HepG2 (cell line): ENCODE measurements at regions not wholly inside any gene's neighbourhood (a gene's known extent, or its start where the extent isn't known, plus 50 kb on each side); places are given as distances from the start of the nearest gene placed in this dataset.
A peak's percentile ranks its signal among the peaks of the same experiment; 100 is the strongest.

Experiments used
- ATAC-seq: fragments of 200-7000 bp; cut with Tn5 transposase; 3 replicates; pipeline ENCODE4 v1.9.1; 2020; ENCODE audit warnings: mild to moderate bottlenecking, moderate library complexity
- BruUV-seq: library from RNA; stranded (reverse); fragments of 400-500 nt; replicated peaks from 2 replicates; lab custom pipeline; 2021; lab: Mats Ljungman, UMichigan
- CTCF ChIA-PET: fragments of 300-600 bp; formaldehyde crosslinking; extraction: SDS; loops from one replicate; lab custom pipeline; 2021; ENCODE audit warnings: low total read pairs, inconsistent platforms, low intra/inter-chr PET ratio; lab: Yijun Ruan, JAX
- POLR2A ChIA-PET: fragments of 350-600 bp; sonication (Branson Sonifier 250); formaldehyde crosslinking; loops from one replicate; lab custom pipeline; 2020; ENCODE audit warnings: antibody characterized with exemption, inconsistent platforms; lab: Yijun Ruan, JAX
- DNase-seq: peaks from one replicate; pipeline ENCODE4 v3.0.0-alpha.2; 2015; ENCODE audit warnings: low spot score
- FAIRE-seq: peaks from 3 replicates; lab custom pipeline; 2011; peaks lifted over from hg19 to GRCh38; lab: Jason Lieb, UNC
- H2AFZ ChIP-seq: one replicate; pipeline ENCODE4 v1.6.1; 2011; ENCODE audit warnings: low read length, inconsistent platforms
- H3K27ac ChIP-seq: fragments of 300-600 bp; 3 replicates; pipeline ENCODE4 v1.8.0; 2011; ENCODE audit warnings: mixed run types, mild to moderate bottlenecking, mixed read lengths, low read length, inconsistent platforms; ENCODE audit not compliant: insufficient read depth; ENCODE audit errors: extremely low read length
- H3K27me3 ChIP-seq, 2 experiments: fragments of 200-600 bp in 1 of 2; 2 replicates in 1 of 2; 3 replicates in 1 of 2; pipeline versions ENCODE4 v1.6.0 to v1.8.0; 2011; ENCODE audit warnings: low read length in 2 of 2, mild to moderate bottlenecking in 2 of 2, moderate library complexity in 2 of 2, inconsistent platforms in 1 of 2; ENCODE audit not compliant: insufficient read depth in 2 of 2, control insufficient read depth in 1 of 2
- H3K36me3 ChIP-seq, 2 experiments: fragments of 200-600 bp in 1 of 2; replicated peaks in 1 of 2; 2 replicates in 1 of 2; 3 replicates in 1 of 2; pipeline versions ENCODE4 v1.5.1 to v1.8.0; 2011; ENCODE audit warnings: low read length in 2 of 2, inconsistent platforms in 1 of 2; ENCODE audit not compliant: insufficient read depth in 2 of 2, control insufficient read depth in 1 of 2
- H3K4me1 ChIP-seq: 2 replicates; pipeline ENCODE4 v1.5.1; 2012; ENCODE audit warnings: low read length, inconsistent platforms; ENCODE audit not compliant: insufficient read depth
- H3K4me2 ChIP-seq: 2 replicates; pipeline ENCODE4 v1.6.0; 2011; ENCODE audit warnings: low read depth, low read length, inconsistent platforms
- H3K4me3 ChIP-seq, 3 experiments: fragments of 200-600 bp in 1 of 3; sonication (generic), shearing (Covaris generic) in 1 of 3; replicated peaks in 1 of 3; 2 replicates each; pipeline ENCODE4 v1.5.1; 2011 to 2016; ENCODE audit warnings: low read length in 3 of 3, inconsistent platforms in 2 of 3, low read depth in 2 of 3, mild to moderate bottlenecking in 2 of 3, control low read depth in 1 of 3, mixed read lengths in 1 of 3; ENCODE audit not compliant: insufficient read depth in 1 of 3
- H3K79me2 ChIP-seq: one replicate; pipeline ENCODE4 v1.6.1; 2011; ENCODE audit warnings: low read length, inconsistent platforms; ENCODE audit not compliant: insufficient read depth
- H3K9ac ChIP-seq: 2 replicates; pipeline ENCODE4 v1.6.0; 2011; ENCODE audit warnings: mild to moderate bottlenecking, low read depth, low read length, inconsistent platforms; ENCODE audit not compliant: insufficient read depth
- H3K9me3 ChIP-seq: 2 replicates; pipeline ENCODE4 v1.5.1; 2012; ENCODE audit warnings: mild to moderate bottlenecking, low read length
- H4K20me1 ChIP-seq: 2 replicates; pipeline ENCODE4 v1.6.0; 2011; ENCODE audit warnings: inconsistent platforms, mild to moderate bottlenecking, low read length, moderate library complexity; ENCODE audit not compliant: insufficient read depth
- ATF7 ChIP-seq, 2 experiments: fragments of 450-650 bp in 1 of 2; sonication (generic) in 1 of 2; formaldehyde crosslinking in 1 of 2; IDR thresholded peaks; 2 replicates each; pipeline versions ENCODE4 v1.4.0 to v1.6.1; 2016 to 2020; ENCODE audit warnings: antibody characterized with exemption in 1 of 2, mild to moderate bottlenecking in 1 of 2, missing genetic modification reagents in 1 of 2
- CENPX ChIP-seq: sonication (generic); formaldehyde crosslinking; IDR thresholded peaks from 2 replicates; pipeline ENCODE4 v1.9.0; 2021; ENCODE audit warnings: mild to moderate bottlenecking, missing genetic modification reagents, moderate library complexity
- CREB1 ChIP-seq, 2 experiments: fragments of 450-650 bp in 1 of 2; IDR thresholded peaks; 2 replicates each; pipeline ENCODE4 v1.6.1; 2016 to 2017; ENCODE audit warnings: control low read depth in 1 of 2, mild to moderate bottlenecking in 1 of 2, missing compliant biosample characterization in 1 of 2, missing genetic modification characterization in 1 of 2
- HES4 ChIP-seq: sonication (generic); formaldehyde crosslinking; IDR thresholded peaks from 2 replicates; pipeline ENCODE4 v1.9.0; 2021; ENCODE audit warnings: mild to moderate bottlenecking, missing genetic modification reagents, borderline replicate concordance
- KDM2A ChIP-seq: sonication (generic); formaldehyde crosslinking; IDR thresholded peaks from 2 replicates; pipeline ENCODE4 v1.4.0; 2020; ENCODE audit warnings: low read depth, missing genetic modification reagents, borderline replicate concordance
- SMC3 ChIP-seq: IDR thresholded peaks from 2 replicates; pipeline ENCODE4 v1.6.1; 2011; ENCODE audit warnings: low read length, improper control_type of control experiment
- ZFX ChIP-seq: sonication (generic); formaldehyde crosslinking; IDR thresholded peaks from 2 replicates; pipeline ENCODE4 v1.4.0; 2020; ENCODE audit warnings: mild to moderate bottlenecking, low read depth, missing genetic modification reagents, moderate library complexity
- ZNF564 ChIP-seq: sonication (generic); formaldehyde crosslinking; IDR thresholded peaks from 2 replicates; pipeline ENCODE4 v1.8.1; 2023; ENCODE audit warnings: mild to moderate bottlenecking, missing genetic modification reagents
- WGBS: methylation state at CpG from one replicate; pipeline ENCODE4 v1.1.6; 2017; ENCODE audit warnings: low lambda C conversion rate; 5-methylcytosine and 5-hydroxymethylcytosine counted together
- in situ Hi-C: cut with HindIII; loops from 2 replicates; pipeline ENCODE4 v1.10.0; 2017; ENCODE audit warnings: low pct_unique_long_range_greater_than_20kb; ENCODE audit not compliant: extremely low pct_ligation_motif_present
- intact Hi-C: fragments of 100-400 bp; cut with micrococcal nuclease; formaldehyde crosslinking; loops from one replicate; pipeline ENCODE4 v1.10.0; 2022; ENCODE audit not compliant: unreplicated experiment
- TF ChIP-seq, protein P1 (sequence below): sonication (generic); formaldehyde crosslinking; conservative IDR thresholded peaks from 2 replicates; pipeline ENCODE4 v1.8.1; 2023; ENCODE audit warnings: missing genetic modification reagents
- TF ChIP-seq, protein P2 (sequence below), 2 experiments: fragments of 450-650 bp in 1 of 2; sonication (generic) in 1 of 2; formaldehyde crosslinking; IDR thresholded peaks; 2 replicates each; pipeline versions ENCODE4 v1.5.0 to v1.8.0; 2020 to 2022; ENCODE audit warnings: mild to moderate bottlenecking in 1 of 2, missing genetic modification reagents in 1 of 2

DNA sequence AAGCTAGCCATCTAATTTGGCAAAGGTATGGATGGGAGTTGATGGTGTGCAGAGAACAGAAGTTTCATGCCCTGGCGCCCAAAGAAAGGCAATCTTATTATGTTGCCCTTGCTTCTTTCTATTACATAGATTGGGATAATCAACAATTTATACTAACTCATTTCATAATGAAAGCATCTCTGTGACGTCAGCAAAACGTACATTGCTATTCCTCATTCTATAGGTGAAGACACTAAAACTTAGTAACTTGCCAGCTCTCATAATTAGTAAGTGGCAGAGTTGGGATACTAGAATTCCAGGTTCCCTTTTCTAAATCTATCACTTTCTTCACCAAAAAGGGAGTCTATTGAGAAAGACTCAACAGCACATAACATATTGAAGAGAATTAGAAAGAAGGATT is 374.8 kb downstream of the NR2F1-AS1 start:
- POLR2A ChIA-PET = no interaction called here
- TF ChIP-seq ATF7 (IDR thresholded peaks at IDR 0.05) (peak; percentile 33; the same call in 1 of the 2 replicates), ATF7 (CRISPR knock-in tag; IDR thresholded peaks at IDR 0.05) (no peak), CREB1 (IDR thresholded peaks at IDR 0.05) (peak; percentile 94), CREB1 (CRISPR knock-in tag; IDR thresholded peaks at IDR 0.05) (no peak), ZFX (no peak), SMC3 (no peak), KDM2A (CRISPR knock-in tag) (no peak), CENPX (CRISPR knock-in tag) (no peak), ZNF564 (CRISPR knock-in tag) (no peak), HES4 (CRISPR knock-in tag) (no peak)
- TF ChIP-seq, protein P1, sequence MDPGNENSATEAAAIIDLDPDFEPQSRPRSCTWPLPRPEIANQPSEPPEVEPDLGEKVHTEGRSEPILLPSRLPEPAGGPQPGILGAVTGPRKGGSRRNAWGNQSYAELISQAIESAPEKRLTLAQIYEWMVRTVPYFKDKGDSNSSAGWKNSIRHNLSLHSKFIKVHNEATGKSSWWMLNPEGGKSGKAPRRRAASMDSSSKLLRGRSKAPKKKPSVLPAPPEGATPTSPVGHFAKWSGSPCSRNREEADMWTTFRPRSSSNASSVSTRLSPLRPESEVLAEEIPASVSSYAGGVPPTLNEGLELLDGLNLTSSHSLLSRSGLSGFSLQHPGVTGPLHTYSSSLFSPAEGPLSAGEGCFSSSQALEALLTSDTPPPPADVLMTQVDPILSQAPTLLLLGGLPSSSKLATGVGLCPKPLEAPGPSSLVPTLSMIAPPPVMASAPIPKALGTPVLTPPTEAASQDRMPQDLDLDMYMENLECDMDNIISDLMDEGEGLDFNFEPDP = no peak
- TF ChIP-seq, protein P2, sequence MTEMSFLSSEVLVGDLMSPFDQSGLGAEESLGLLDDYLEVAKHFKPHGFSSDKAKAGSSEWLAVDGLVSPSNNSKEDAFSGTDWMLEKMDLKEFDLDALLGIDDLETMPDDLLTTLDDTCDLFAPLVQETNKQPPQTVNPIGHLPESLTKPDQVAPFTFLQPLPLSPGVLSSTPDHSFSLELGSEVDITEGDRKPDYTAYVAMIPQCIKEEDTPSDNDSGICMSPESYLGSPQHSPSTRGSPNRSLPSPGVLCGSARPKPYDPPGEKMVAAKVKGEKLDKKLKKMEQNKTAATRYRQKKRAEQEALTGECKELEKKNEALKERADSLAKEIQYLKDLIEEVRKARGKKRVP (CRISPR knock-in tag; IDR thresholded peaks at IDR 0.05) = no peak
- FAIRE-seq (no peak), DNase-seq (no peak), ATAC-seq (no peak)
- no peak overlapping the region for H3K4me3 ChIP-seq
- no peaks in the 10 kb centered on the region for H4K20me1 ChIP-seq
- in situ Hi-C loops = no loop called here
- H3K36me3 ChIP-seq = no peaks in the 10 kb centered on the region
- H3K27me3 ChIP-seq = peaks cover 0 to 17% of the 10 kb centered on the region in 2 experiments; a peak in 2 of 5 replicates
- H3K4me2 ChIP-seq = no peak overlapping the region
- H2AFZ ChIP-seq = no peak overlapping the region
- 34% methylated on average over 3 of the region's 3 CpGs for WGBS
- no peaks in the 10 kb centered on the region for H3K79me2 ChIP-seq
- H3K9ac ChIP-seq = no peak overlapping the region
- H3K27ac ChIP-seq = no peak overlapping the region
- CTCF ChIA-PET = no interaction called here
- intact Hi-C loops = no loop called here
- H3K4me1 ChIP-seq = no peaks in the 10 kb centered on the region
- no peaks in the 10 kb centered on the region for H3K9me3 ChIP-seq
- BruUV-seq = no TSS peak
